Lower lobe of right lung (tissue), 2 donors: ENCODE measurements at regions not wholly inside any gene's neighbourhood (a gene's known extent, or its start where the extent isn't known, plus 50 kb on each side); places are given as distances from the start of the nearest gene placed in this dataset.

Experiments used
- ATAC-seq, 2 donors: fragments of 200-7000 bp; cut with Tn5 transposase; one replicate each; pipeline ENCODE4 v1.9.1; 2020 to 2022; ENCODE audit warnings: mild to moderate bottlenecking in 2 of 2, moderate library complexity in 2 of 2
- DNase-seq: peaks from one replicate; pipeline ENCODE4 v3.0.0-alpha.2; 2020
- H3K27ac ChIP-seq: fragments of 200-600 bp; one replicate; pipeline ENCODE4 v1.8.0; 2022
- H3K27me3 ChIP-seq: fragments of 200-600 bp; one replicate; pipeline ENCODE4 v1.8.0; 2022; ENCODE audit warnings: low read depth
- H3K36me3 ChIP-seq: fragments of 200-600 bp; one replicate; pipeline ENCODE4 v1.8.0; 2022; ENCODE audit warnings: mild to moderate bottlenecking
- H3K4me1 ChIP-seq: fragments of 200-600 bp; one replicate; pipeline ENCODE4 v1.8.0; 2022
- H3K4me3 ChIP-seq: fragments of 200-600 bp; one replicate; pipeline ENCODE4 v1.8.0; 2022; ENCODE audit warnings: mild to moderate bottlenecking
- H3K9me3 ChIP-seq: fragments of 200-600 bp; one replicate; pipeline ENCODE4 v1.8.0; 2022
- CTCF ChIP-seq: fragments of 200-600 bp; IDR thresholded peaks from one replicate; pipeline ENCODE4 v1.8.0; 2022; ENCODE audit warnings: antibody characterized with exemption, mild to moderate bottlenecking
- intact Hi-C: fragments of 100-400 bp; cut with DNase I; formaldehyde crosslinking; loops from one replicate; pipeline ENCODE4 v1.11.0; 2022
- donor health status: DM: no; HTN: yes; CAD: no; lungs with severe emphysema.

- no peak overlapping the region for H3K27ac ChIP-seq
- intact Hi-C loops, result no loop called here
- no peaks in the 10 kb centered on the region for H3K4me1 ChIP-seq
- no peak for TF ChIP-seq CTCF
- no peaks in the 10 kb centered on the region for H3K36me3 ChIP-seq
- ATAC-seq (no peak), DNase-seq (no peak)
- no peaks in the 10 kb centered on the region for H3K27me3 ChIP-seq
- H3K9me3 ChIP-seq, result no peaks in the 10 kb centered on the region
- no peak overlapping the region for H3K4me3 ChIP-seq
Measured at GRCh38 chr3:96734273-96735009, 80.0 kb upstream of the EPHA6 start.

GRCh38 chr3:96748139-96748538 lies 66.3 kb upstream of the EPHA6 start:
- ATAC-seq (no peak), DNase-seq (no peak)
- intact Hi-C loops, result no loop called here
- no peaks in the 10 kb centered on the region for H3K27me3 ChIP-seq
- no peaks in the 10 kb centered on the region for H3K4me1 ChIP-seq
- no peak overlapping the region for H3K27ac ChIP-seq
- TF ChIP-seq CTCF, result no peak
- H3K36me3 ChIP-seq, result no peaks in the 10 kb centered on the region
- H3K4me3 ChIP-seq, result no peak overlapping the region
- H3K9me3 ChIP-seq, result no peaks in the 10 kb centered on the region

GRCh38 chr3:96750094-96750767 lies 64.2 kb upstream of the EPHA6 start:
- ATAC-seq (no peak), DNase-seq (no peak)
- intact Hi-C loops, result no loop called here
- TF ChIP-seq CTCF, result no peak
- Histone ChIP-seq H3K4me3 (no peak overlapping the region), H3K9me3 (no peaks in the 10 kb centered on the region), H3K27me3 (no peaks in the 10 kb centered on the region), H3K36me3 (no peaks in the 10 kb centered on the region), H3K27ac (no peak overlapping the region), H3K4me1 (no peaks in the 10 kb centered on the region)

GRCh38 chr3:96753124-96753523 lies 61.3 kb upstream of the EPHA6 start:
- DNase-seq, result no peak
- H3K4me1 ChIP-seq, result no peaks in the 10 kb centered on the region
- H3K27me3 ChIP-seq, result no peaks in the 10 kb centered on the region
- no peak overlapping the region for H3K4me3 ChIP-seq
- no peak for ATAC-seq
- no peaks in the 10 kb centered on the region for H3K36me3 ChIP-seq
- no peak for TF ChIP-seq CTCF
- intact Hi-C loops, result no loop called here
- no peak overlapping the region for H3K27ac ChIP-seq
- no peaks in the 10 kb centered on the region for H3K9me3 ChIP-seq

- H3K27me3 ChIP-seq, result no peaks in the 10 kb centered on the region
- intact Hi-C loops, result no loop called here
- no peak for DNase-seq
Measured at GRCh38 chr3:96754128-96754527, 60.3 kb upstream of the EPHA6 start.

More at GRCh38 chr3:96754128-96754527, 60.3 kb upstream of the EPHA6 start:
- Histone ChIP-seq H3K9me3 (no peaks in the 10 kb centered on the region), H3K27ac (no peak overlapping the region), H3K4me1 (no peaks in the 10 kb centered on the region), H3K36me3 (no peaks in the 10 kb centered on the region), H3K4me3 (no peak overlapping the region)
- no peak for TF ChIP-seq CTCF
- no peak for ATAC-seq
